H9 (cell line): ENCODE measurements at regions not wholly inside any gene's neighbourhood (a gene's known extent, or its start where the extent isn't known, plus 50 kb on each side); places are given as distances from the start of the nearest gene placed in this dataset.

ENCODE experiments used
- DNase-seq: peaks from one replicate; pipeline ENCODE4 v3.0.0-alpha.2; 2017
- H2AFZ ChIP-seq: one replicate; pipeline ENCODE4 v1.6.1; 2013; ENCODE audit warnings: mild to moderate bottlenecking, low read length, control low read depth, moderate library complexity
- H2AK5ac ChIP-seq: 2 replicates; pipeline ENCODE4 v1.6.1; 2013; ENCODE audit warnings: low read length, control low read depth, mixed read lengths; ENCODE audit not compliant: insufficient read length
- H2BK120ac ChIP-seq: one replicate; pipeline ENCODE4 v1.6.1; 2013; ENCODE audit warnings: low read depth, mild to moderate bottlenecking, low read length, control low read depth, inconsistent platforms; ENCODE audit not compliant: poor library complexity, severe bottlenecking
- H2BK12ac ChIP-seq: 2 replicates; pipeline ENCODE4 v1.6.1; 2013; ENCODE audit warnings: low read length, control low read depth, mixed read lengths, low read depth; ENCODE audit not compliant: insufficient read length
- H2BK15ac ChIP-seq: 2 replicates; pipeline ENCODE4 v1.6.1; 2013; ENCODE audit warnings: low read depth, low read length, control low read depth
- H2BK20ac ChIP-seq: one replicate; pipeline ENCODE4 v1.6.1; 2013; ENCODE audit warnings: low read depth, mild to moderate bottlenecking, low read length, control low read depth, inconsistent platforms; ENCODE audit not compliant: poor library complexity, severe bottlenecking
- H2BK5ac ChIP-seq: 2 replicates; pipeline ENCODE4 v1.6.1; 2013; ENCODE audit warnings: low read length, control low read depth, mixed read lengths; ENCODE audit not compliant: insufficient read length
- H3K14ac ChIP-seq: 2 replicates; pipeline ENCODE4 v1.6.1; 2013; ENCODE audit warnings: low read length, control low read depth; ENCODE audit not compliant: insufficient read depth
- H3K18ac ChIP-seq: 2 replicates; pipeline ENCODE4 v1.6.1; 2013; ENCODE audit warnings: low read depth, mild to moderate bottlenecking, mixed read lengths, low read length, control low read depth; ENCODE audit not compliant: insufficient read length
- H3K23ac ChIP-seq: 2 replicates; pipeline ENCODE4 v1.6.1; 2013; ENCODE audit warnings: low read length, control low read depth, mixed read lengths, low read depth; ENCODE audit not compliant: insufficient read length
- H3K23me2 ChIP-seq: 2 replicates; pipeline ENCODE4 v1.6.1; 2013; ENCODE audit warnings: low read depth, mild to moderate bottlenecking, mixed read lengths, low read length, control low read depth; ENCODE audit not compliant: insufficient read length, poor library complexity, severe bottlenecking
- H3K27ac ChIP-seq: 2 replicates; pipeline ENCODE4 v1.5.1; 2013; ENCODE audit warnings: low read length, control low read depth, mixed read lengths, low read depth; ENCODE audit not compliant: insufficient read length
- H3K27me3 ChIP-seq: 2 replicates; pipeline ENCODE4 v1.6.1; 2013; ENCODE audit warnings: low read length, control low read depth, inconsistent platforms; ENCODE audit not compliant: insufficient read depth
- H3K4ac ChIP-seq: 2 replicates; pipeline ENCODE4 v1.6.1; 2013; ENCODE audit warnings: low read depth, mild to moderate bottlenecking, control low read depth, inconsistent platforms, low read length, moderate library complexity
- H3K4me1 ChIP-seq: 2 replicates; pipeline ENCODE4 v1.6.1; 2013; ENCODE audit warnings: low read length, control low read depth, inconsistent platforms; ENCODE audit not compliant: insufficient read depth
- H3K4me2 ChIP-seq: 2 replicates; pipeline ENCODE4 v1.6.1; 2013; ENCODE audit warnings: low read length, control low read depth, mixed read lengths; ENCODE audit not compliant: insufficient read length, insufficient read depth
- H3K56ac ChIP-seq: 2 replicates; pipeline ENCODE4 v1.6.1; 2013; ENCODE audit warnings: low read depth, mild to moderate bottlenecking, mixed read lengths, low read length, control low read depth; ENCODE audit not compliant: insufficient read length
- H3K79me1 ChIP-seq: 2 replicates; pipeline ENCODE4 v1.6.1; 2013; ENCODE audit warnings: low read depth, mild to moderate bottlenecking, moderate library complexity, low read length, control low read depth, inconsistent platforms; ENCODE audit not compliant: insufficient read depth, poor library complexity, severe bottlenecking
- H3K79me2 ChIP-seq: 2 replicates; pipeline ENCODE4 v1.6.1; 2013; ENCODE audit warnings: low read length, control low read depth, inconsistent platforms; ENCODE audit not compliant: insufficient read depth
- H3K9ac ChIP-seq: 2 replicates; pipeline ENCODE4 v1.6.1; 2013; ENCODE audit warnings: low read length, control low read depth, mixed read lengths; ENCODE audit not compliant: insufficient read length; ENCODE audit errors: extremely low read depth
- H3K9me3 ChIP-seq: one replicate; pipeline ENCODE4 v1.6.1; 2013; ENCODE audit warnings: low read depth, low read length, inconsistent platforms; ENCODE audit not compliant: control insufficient read depth
- H3T11ph ChIP-seq: one replicate; pipeline ENCODE4 v1.6.1; 2013; ENCODE audit warnings: mild to moderate bottlenecking, low read length, control low read depth, inconsistent platforms
- H4K20me1 ChIP-seq: one replicate; pipeline ENCODE4 v1.6.1; 2013; ENCODE audit not compliant: control insufficient read depth, insufficient read length, insufficient read depth
- H4K5ac ChIP-seq: 2 replicates; pipeline ENCODE4 v1.6.1; 2013; ENCODE audit warnings: low read depth, mild to moderate bottlenecking, mixed read lengths, low read length, control low read depth; ENCODE audit not compliant: insufficient read length
- H4K8ac ChIP-seq: replicated peaks from 2 replicates; pipeline ENCODE4 v1.6.1; 2013; ENCODE audit warnings: low read length, control low read depth, mixed read lengths, low read depth; ENCODE audit not compliant: insufficient read length
- H4K91ac ChIP-seq: 2 replicates; pipeline ENCODE4 v1.6.1; 2013; ENCODE audit warnings: low read depth, mild to moderate bottlenecking, moderate library complexity, mixed read lengths, low read length, control low read depth; ENCODE audit not compliant: insufficient read length
- H3K27ac Mint-ChIP-seq, 3 experiments: 2 replicates in 2 of 3; 3 replicates in 1 of 3; pipeline ENCODE4 v1.8.0; 2020 to 2021; ENCODE audit warnings: mixed read lengths in 3 of 3, mild to moderate bottlenecking in 1 of 3, moderate library complexity in 1 of 3
- H3K27me3 Mint-ChIP-seq: 2 replicates; pipeline ENCODE4 v1.8.0; 2021; ENCODE audit warnings: low read depth, mild to moderate bottlenecking, moderate library complexity, mixed read lengths
- H3K36me3 Mint-ChIP-seq, 3 experiments: 2 replicates in 2 of 3; 3 replicates in 1 of 3; pipeline ENCODE4 v1.8.0; 2020 to 2021; ENCODE audit warnings: low read depth in 3 of 3, mixed read lengths in 3 of 3; ENCODE audit not compliant: insufficient read depth in 1 of 3
- H3K4me1 Mint-ChIP-seq, 2 experiments: 2 replicates each; pipeline ENCODE4 v1.8.0; 2020; ENCODE audit warnings: mixed read lengths in 2 of 2
- H3K4me3 Mint-ChIP-seq, 2 experiments: 2 replicates in 1 of 2; 3 replicates in 1 of 2; pipeline ENCODE4 v1.8.0; 2020 to 2021; ENCODE audit warnings: mild to moderate bottlenecking in 2 of 2, mixed read lengths in 2 of 2, moderate library complexity in 1 of 2
- H3K9me3 Mint-ChIP-seq, 2 experiments: 2 replicates in 1 of 2; 3 replicates in 1 of 2; pipeline ENCODE4 v1.8.0; 2020; ENCODE audit warnings: mild to moderate bottlenecking in 2 of 2, mixed read lengths in 2 of 2, moderate library complexity in 1 of 2
- CTCF ChIP-seq: fragments of 200-600 bp; sonication (generic); conservative IDR thresholded peaks from 3 replicates; pipeline ENCODE4 v1.8.0; 2021; ENCODE audit warnings: antibody characterized with exemption, mild to moderate bottlenecking
- WGBS: extraction: QIAGEN DNeasy Blood & Tissue Kit; methylation state at CpG from one replicate; pipeline ENCODE4 v1.1.7; 2013; ENCODE audit warnings: missing lambda C conversion rate, low lambda C conversion rate, mixed read lengths; ENCODE audit not compliant: insufficient read length; ENCODE audit errors: extremely low coverage; 5-methylcytosine and 5-hydroxymethylcytosine counted together

- WGBS, result no CpG with 5 or more reads among the region's 2 CpGs
- H3K23me2 ChIP-seq, result no peaks in the 10 kb centered on the region
- no peak overlapping the region for H3K9ac ChIP-seq
- no peak overlapping the region for H4K8ac ChIP-seq
- no peaks in the 10 kb centered on the region for H3K79me1 ChIP-seq
- Mint-ChIP-seq H3K27me3 (no peaks in the 10 kb centered on the region), H3K36me3 (peaks cover 0 to 1% (median 0%) of the 10 kb centered on the region in 3 experiments; a peak in 1 of 7 replicates), H3K27ac (no peak overlapping the region), H3K4me1 (no peaks in the 10 kb centered on the region), H3K4me3 (no peak overlapping the region), H3K9me3 (peaks cover 2 to 15% of the 10 kb centered on the region in 2 experiments; a peak in 4 of 5 replicates)
- no peak overlapping the region for H4K5ac ChIP-seq
- H3K9me3 ChIP-seq, result no peaks in the 10 kb centered on the region
- no peaks in the 10 kb centered on the region for H3K4me1 ChIP-seq
- no peak overlapping the region for H3K23ac ChIP-seq
- H3K79me2 ChIP-seq, result no peaks in the 10 kb centered on the region
- no peak overlapping the region for H2BK15ac ChIP-seq
- no peak overlapping the region for H3K4ac ChIP-seq
- no peak overlapping the region for H2AK5ac ChIP-seq
- H3T11ph ChIP-seq, result no peak overlapping the region
- H3K4me2 ChIP-seq, result no peak overlapping the region
- no peak overlapping the region for H2BK5ac ChIP-seq
- H3K18ac ChIP-seq, result no peak overlapping the region
- no peak overlapping the region for H2BK120ac ChIP-seq
- H4K91ac ChIP-seq, result no peak overlapping the region
- DNase-seq, result no peak
- H2BK20ac ChIP-seq, result no peak overlapping the region
- no peak overlapping the region for H2BK12ac ChIP-seq
- no peaks in the 10 kb centered on the region for H4K20me1 ChIP-seq
- no peak overlapping the region for H3K27ac ChIP-seq
- TF ChIP-seq CTCF, result no peak
- H2AFZ ChIP-seq, result no peak overlapping the region
- no peak overlapping the region for H3K14ac ChIP-seq
- H3K27me3 ChIP-seq, result no peaks in the 10 kb centered on the region
- H3K56ac ChIP-seq, result no peak overlapping the region
Observed at GRCh38 chr14:28406196-28406595, 360.4 kb upstream of the FOXG1 start.
